HL-60 (cell line): ENCODE measurements at regions not wholly inside any gene's neighbourhood (a gene's known extent, or its start where the extent isn't known, plus 50 kb on each side); places are given as distances from the start of the nearest gene placed in this dataset.

Experiments
- POLR2AphosphoS5 ChIP-seq: IDR thresholded peaks from 2 replicates; pipeline ENCODE4 v1.6.1; 2012; ENCODE audit warnings: low read depth
- SPI1 ChIP-seq: IDR thresholded peaks from 2 replicates; pipeline ENCODE4 v1.6.1; 2012; ENCODE audit warnings: low read depth, mild to moderate bottlenecking, borderline replicate concordance
- TF ChIP-seq, protein P1 (sequence below): IDR thresholded peaks from one replicate; pipeline ENCODE4 v1.5.1; 2011; ENCODE audit warnings: low read length, control low read depth, inconsistent platforms; ENCODE audit not compliant: insufficient read depth

- TF ChIP-seq, protein P1, sequence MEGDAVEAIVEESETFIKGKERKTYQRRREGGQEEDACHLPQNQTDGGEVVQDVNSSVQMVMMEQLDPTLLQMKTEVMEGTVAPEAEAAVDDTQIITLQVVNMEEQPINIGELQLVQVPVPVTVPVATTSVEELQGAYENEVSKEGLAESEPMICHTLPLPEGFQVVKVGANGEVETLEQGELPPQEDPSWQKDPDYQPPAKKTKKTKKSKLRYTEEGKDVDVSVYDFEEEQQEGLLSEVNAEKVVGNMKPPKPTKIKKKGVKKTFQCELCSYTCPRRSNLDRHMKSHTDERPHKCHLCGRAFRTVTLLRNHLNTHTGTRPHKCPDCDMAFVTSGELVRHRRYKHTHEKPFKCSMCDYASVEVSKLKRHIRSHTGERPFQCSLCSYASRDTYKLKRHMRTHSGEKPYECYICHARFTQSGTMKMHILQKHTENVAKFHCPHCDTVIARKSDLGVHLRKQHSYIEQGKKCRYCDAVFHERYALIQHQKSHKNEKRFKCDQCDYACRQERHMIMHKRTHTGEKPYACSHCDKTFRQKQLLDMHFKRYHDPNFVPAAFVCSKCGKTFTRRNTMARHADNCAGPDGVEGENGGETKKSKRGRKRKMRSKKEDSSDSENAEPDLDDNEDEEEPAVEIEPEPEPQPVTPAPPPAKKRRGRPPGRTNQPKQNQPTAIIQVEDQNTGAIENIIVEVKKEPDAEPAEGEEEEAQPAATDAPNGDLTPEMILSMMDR = no peak
- no peak for TF ChIP-seq POLR2AphosphoS5
- TF ChIP-seq SPI1 = no peak
These were observed 266.8 kb downstream of the TEX29 start for GRCh38 chr13:111587249-111587648.
